DMS53 treated with DMSO at 0.1 percent for 48 hours (cell line): ENCODE measurements at regions not wholly inside any gene's neighbourhood (a gene's known extent, or its start where the extent isn't known, plus 50 kb on each side); places are given as distances from the start of the nearest gene placed in this dataset.
"Not testable (repeated sequence)": the region's sequence is repeated elsewhere in the genome, so short reads cannot be mapped to it uniquely, and the experiment has no call there.

ENCODE experiments used
- DNase-seq: peaks from one replicate; lab custom pipeline; 2025; ENCODE audit not compliant: unreplicated experiment; lab: John Stamatoyannopoulos, UW

- no peak for DNase-seq
These were observed 267.6 kb downstream of the PCDH17 start for GRCh38 chr13:57899096-57899495.

DNA sequence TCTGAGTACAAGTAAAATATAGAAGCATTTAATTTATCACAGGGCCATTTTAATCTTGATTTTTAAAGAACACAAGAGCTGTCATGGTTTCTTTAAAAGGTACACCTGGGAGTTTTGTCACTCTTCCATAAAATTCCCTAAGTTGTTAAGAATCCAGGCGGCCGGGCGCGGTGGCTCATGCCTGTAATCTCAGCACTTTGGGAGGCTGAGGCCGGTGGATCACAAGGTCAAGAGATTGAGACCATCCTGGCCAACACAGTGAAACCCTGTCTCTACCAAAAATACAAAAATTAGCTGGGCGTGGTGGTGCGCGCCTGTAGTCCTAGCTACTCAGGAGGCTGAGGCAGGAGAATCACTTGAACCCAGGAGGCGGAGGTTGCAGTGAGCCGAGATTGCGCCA is 278.3 kb downstream of the PCDH17 start:
- not testable (repeated sequence) for DNase-seq

GRCh38 chr13:57918086-57918485 is 286.5 kb downstream of the PCDH17 start:
- no peak for DNase-seq

- no peak for DNase-seq
These were observed 287.4 kb downstream of the PCDH17 start for GRCh38 chr13:57918913-57919312.

- DNase-seq = no peak
These were observed 293.7 kb downstream of the PCDH17 start for GRCh38 chr13:57925250-57925649.

DNA sequence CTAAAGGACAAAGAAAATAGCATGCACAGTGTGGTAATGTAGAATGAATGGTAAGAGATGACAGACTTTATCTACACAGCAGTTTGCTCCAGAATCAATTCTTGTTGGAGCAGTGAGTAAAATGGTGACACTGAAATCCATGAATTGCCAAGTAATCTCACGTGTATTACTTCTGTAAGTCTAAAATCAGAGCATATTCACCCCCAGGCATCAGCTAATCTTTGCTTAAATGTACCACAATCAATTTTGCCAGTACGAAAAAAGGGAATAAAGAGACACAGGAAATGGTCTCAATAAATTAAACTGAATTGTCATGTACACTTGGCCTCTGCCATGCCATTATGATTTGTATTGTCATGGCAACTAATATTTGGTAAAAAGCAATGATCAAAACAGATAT is 294.2 kb downstream of the PCDH17 start:
- no peak for DNase-seq

GRCh38 chr13:57932061-57932460 is 300.5 kb downstream of the PCDH17 start:
- DNase-seq = no peak

DNA sequence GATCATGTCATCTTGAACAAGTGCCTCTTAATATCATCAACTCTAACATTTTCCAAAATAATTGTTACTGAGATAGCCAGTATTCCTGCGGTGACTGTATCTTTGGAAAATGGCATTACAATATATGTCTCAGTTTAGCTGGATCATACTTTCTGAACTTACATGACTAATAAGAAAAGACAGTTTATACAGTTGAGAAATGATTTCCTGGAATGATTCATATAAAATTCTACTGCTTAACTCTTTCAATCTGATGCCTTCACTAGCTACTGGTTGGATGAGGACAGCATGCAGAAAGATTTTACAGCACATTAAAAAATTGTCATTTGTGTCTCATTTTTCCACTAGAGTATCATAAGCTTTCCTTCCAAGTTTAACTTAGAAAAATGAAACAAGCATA is 302.1 kb downstream of the PCDH17 start:
- no peak for DNase-seq

- no peak for DNase-seq
These were observed 304.4 kb downstream of the PCDH17 start for GRCh38 chr13:57935965-57936364.

- no peak for DNase-seq
These were observed 314.8 kb downstream of the PCDH17 start for GRCh38 chr13:57946361-57946760.

DNA sequence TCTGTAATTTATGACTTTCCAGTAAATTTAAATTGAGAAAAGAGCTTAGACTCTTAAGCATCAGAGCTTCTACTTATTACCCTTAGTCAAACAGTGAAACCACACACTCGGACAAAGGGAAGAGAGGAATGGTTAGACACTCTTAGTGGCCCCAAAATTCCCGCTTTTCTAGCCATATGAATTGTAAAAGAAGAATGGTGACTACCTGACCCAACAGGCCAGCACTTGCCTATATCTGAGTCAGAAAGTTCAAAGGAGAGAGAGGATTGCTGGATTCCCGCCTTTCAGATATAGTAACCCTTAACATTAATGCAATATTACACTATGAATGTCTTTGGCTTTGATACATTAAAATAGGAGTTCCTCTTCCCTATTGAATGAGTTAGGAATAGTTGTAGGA is 317.3 kb downstream of the PCDH17 start:
- DNase-seq = no peak

DNA sequence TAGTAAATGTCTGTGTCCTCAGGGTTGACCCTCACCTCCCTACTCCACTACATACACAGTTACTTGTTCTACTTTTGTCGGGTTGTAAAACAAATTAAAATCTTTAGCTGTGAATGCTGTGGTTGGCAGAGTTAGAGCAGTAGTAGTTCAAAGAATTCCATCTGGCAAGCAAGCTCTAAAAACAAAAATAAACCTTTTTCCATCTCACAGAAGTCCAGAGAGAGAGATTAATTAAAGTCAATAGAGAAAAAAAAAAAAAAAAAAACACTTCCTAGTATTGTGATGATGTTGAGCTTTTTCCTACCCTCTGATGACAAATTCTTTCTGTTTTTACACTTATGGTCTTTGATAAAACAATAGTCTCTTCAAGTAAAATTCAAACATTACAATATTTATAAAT is 338.4 kb downstream of the PCDH17 start:
- DNase-seq = no peak

DNA sequence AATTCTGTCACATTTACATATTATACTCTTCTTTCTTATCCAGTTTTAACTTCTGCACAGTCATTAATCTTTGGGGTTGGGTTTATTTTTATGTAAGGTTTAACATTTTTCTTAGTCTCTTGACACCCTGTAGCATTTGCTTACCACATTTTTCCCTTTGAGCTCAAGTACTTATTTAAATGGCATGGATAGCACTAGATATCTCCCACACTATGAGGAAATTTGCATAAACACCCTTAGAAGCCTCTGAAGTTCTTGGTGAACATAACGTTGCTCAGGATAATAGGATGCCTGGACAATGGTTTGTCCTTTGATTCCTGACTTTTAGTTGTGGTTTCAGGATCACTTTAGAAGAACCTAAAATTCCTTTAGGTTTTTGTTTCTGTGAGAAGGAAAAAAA is 338.9 kb downstream of the PCDH17 start:
- no peak for DNase-seq

DNA sequence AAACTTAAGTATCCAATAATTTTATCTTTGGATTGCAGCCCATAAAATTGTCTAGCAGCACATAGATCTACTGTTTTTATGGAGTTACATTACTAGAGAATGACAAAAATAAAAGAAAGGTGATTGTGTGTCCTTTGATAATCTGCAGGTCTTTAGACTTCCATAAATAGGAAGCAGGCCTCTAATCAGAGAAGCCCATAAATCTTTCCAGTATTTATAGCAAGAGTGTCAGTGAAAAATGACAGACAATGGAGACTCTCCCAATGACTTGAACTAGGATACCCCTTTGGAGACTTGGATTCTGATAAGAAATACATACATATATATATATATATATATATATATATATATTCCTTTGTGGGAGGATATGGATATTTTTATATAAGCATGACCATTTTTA is 351.2 kb downstream of the PCDH17 start:
- DNase-seq = no peak

GRCh38 chr13:57988276-57988675 is 356.7 kb downstream of the PCDH17 start:
- no peak for DNase-seq

- no peak for DNase-seq
These were observed 359.5 kb downstream of the PCDH17 start for GRCh38 chr13:57991041-57991440.

- DNase-seq = no peak
These were observed 360.9 kb downstream of the PCDH17 start for GRCh38 chr13:57992416-57992815.

DNA sequence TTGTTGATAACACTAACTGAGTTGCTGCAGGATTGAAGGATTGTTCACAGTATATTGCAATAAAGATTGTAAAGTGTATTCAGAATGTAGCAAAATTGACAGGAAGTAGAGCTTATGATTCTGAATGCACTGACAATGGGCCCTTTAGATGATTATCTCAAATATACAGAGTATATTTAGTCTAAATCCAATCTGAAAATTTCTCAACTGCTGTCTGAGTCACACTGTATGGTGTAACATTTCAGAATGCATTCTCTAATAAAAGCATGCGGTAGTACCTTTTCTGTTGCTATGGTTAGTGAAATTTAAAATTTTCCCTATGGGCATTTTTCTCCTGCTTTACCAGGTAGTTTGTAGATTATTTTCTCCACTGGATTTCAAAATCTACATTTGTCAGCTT is 365.2 kb downstream of the PCDH17 start:
- no peak for DNase-seq

GRCh38 chr13:58004751-58005150 is 373.2 kb downstream of the PCDH17 start:
- no peak for DNase-seq

DNA sequence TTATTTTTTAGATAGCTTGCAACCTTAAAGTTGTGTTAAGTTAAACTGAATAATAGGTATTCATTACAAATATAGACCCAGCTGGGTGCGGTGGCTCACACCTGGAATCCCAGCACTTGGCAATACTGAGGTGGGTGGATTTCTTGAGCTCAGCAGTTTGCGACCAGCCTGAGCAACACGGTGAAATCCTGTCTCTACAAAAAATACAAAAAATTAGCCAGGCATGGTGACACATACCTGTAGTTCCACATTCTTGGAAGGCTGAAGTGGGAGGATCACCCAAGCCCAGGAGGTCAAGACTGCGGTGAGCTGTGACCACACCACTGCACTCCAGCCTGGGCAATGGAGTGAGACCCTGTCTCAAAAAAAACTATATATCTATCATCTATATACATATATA is 386.5 kb downstream of the PCDH17 start:
- no peak for DNase-seq

DNA sequence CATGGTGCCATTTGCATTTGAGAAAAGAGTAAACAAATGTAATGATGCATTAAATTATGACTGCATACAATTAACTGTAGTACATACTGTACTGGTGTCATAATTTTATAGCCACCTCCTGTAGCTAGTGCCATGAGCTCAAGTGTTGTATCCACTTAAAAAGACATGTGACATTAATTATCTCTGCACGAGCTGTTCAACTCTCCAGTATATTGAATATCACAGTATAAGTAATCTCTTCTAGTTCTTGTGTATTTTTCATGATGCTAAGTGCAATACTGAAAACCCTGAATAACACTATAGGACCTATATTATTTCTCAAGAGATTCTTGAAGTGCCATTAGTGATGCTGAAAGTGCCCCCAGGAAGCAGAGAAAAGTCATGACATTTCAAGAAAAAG is 387.3 kb downstream of the PCDH17 start:
- no peak for DNase-seq

GRCh38 chr13:58024103-58024502 is 392.6 kb downstream of the PCDH17 start:
- no peak for DNase-seq

DNA sequence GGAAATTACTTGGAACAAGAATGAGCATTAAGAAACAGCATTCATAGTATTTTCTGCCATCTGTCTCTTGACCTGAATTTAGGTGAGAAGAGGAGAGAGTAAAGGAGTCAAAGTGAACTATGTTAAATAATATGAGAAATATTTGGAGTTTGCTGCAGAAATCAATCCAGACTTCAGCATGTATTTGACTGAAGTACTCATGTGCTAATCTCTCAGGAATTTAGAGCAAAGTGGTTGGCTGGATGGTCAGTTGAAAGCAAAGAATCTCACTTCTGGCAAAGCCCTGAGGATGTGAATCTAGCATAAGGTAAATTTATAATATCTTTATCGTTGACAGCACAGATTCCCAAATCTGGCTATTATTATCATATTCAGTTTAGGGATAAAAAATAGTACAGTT is 394.3 kb downstream of the PCDH17 start:
- DNase-seq = no peak
